Heart left ventricle (tissue), 16 donors: ENCODE measurements at regions not wholly inside any gene's neighbourhood (a gene's known extent, or its start where the extent isn't known, plus 50 kb on each side); places are given as distances from the start of the nearest gene placed in this dataset.
A peak's percentile ranks its signal among the peaks of the same experiment; 100 is the strongest.
"Not testable (repeated sequence)": the region's sequence is repeated elsewhere in the genome, so short reads cannot be mapped to it uniquely, and the experiment has no call there.

Experiments used
- ATAC-seq, 4 donors: fragments of 200-7000 bp; cut with Tn5 transposase; one replicate each; pipeline ENCODE4 v1.9.1; 2020 to 2022; ENCODE audit warnings: moderate library complexity in 4 of 4, mild to moderate bottlenecking in 3 of 4, moderate number of reproducible peaks in 1 of 4
- DNase-seq, 5 donors: peaks; one replicate each; pipeline ENCODE4 v3.0.0-alpha.2; 2020
- H3K27ac ChIP-seq, 12 donors: fragments of 200-600 bp; sonication (generic) in 4 of 12; one replicate each; pipeline versions ENCODE4 v1.5.0 to v1.8.0; 2016 to 2022; ENCODE audit warnings: mild to moderate bottlenecking in 2 of 12
- H3K27me3 ChIP-seq, 9 donors: fragments of 200-600 bp; sonication (generic) in 2 of 9; one replicate each; pipeline versions ENCODE4 v1.5.1 to v1.8.0; 2016 to 2022; ENCODE audit warnings: mild to moderate bottlenecking in 3 of 9
- H3K36me3 ChIP-seq, 9 donors: fragments of 200-600 bp; sonication (generic) in 2 of 9; one replicate each; pipeline versions ENCODE4 v1.5.0 to v1.8.0; 2018 to 2022; ENCODE audit warnings: mild to moderate bottlenecking in 2 of 9
- H3K4me1 ChIP-seq, 12 donors: fragments of 200-600 bp; sonication (generic) in 4 of 12; one replicate each; pipeline versions ENCODE4 v1.5.0 to v1.8.0; 2016 to 2022; ENCODE audit warnings: mild to moderate bottlenecking in 3 of 12
- H3K4me3 ChIP-seq, 12 donors: fragments of 200-600 bp; sonication (generic) in 4 of 12; one replicate each; pipeline versions ENCODE4 v1.5.0 to v1.8.0; 2017 to 2022; ENCODE audit warnings: mild to moderate bottlenecking in 9 of 12, moderate library complexity in 4 of 12
- H3K9me3 ChIP-seq, 12 donors: fragments of 200-600 bp; sonication (generic) in 4 of 12; one replicate each; pipeline versions ENCODE4 v1.5.0 to v1.8.0; 2016 to 2022; ENCODE audit warnings: mild to moderate bottlenecking in 1 of 12
- POLR2A ChIP-seq, 2 donors: fragments of 450-650 bp; IDR thresholded peaks; one replicate each; pipeline ENCODE4 v1.6.1; 2017; ENCODE audit warnings: antibody characterized with exemption in 2 of 2, mild to moderate bottlenecking in 2 of 2, moderate library complexity in 2 of 2
- WGBS, 4 donors: extraction: QIAGEN DNeasy Blood & Tissue Kit in 2 of 4; methylation state at CpG; one replicate each; pipeline versions ENCODE4 v1.1.5 to v1.1.7; 2013 to 2018; 5-methylcytosine and 5-hydroxymethylcytosine counted together
- intact Hi-C, 10 donors: fragments of 100-400 bp; cut with DNase I; formaldehyde crosslinking; loops; one replicate each; pipeline versions ENCODE4 v1.11.1 to v1.14.2; 2022
- TF ChIP-seq, protein P1 (sequence below), 12 donors: fragments of 200-600 bp; sonication (generic) in 4 of 12; IDR thresholded peaks; one replicate each; pipeline versions ENCODE4 v1.5.0 to v1.8.0; 2018 to 2022; ENCODE audit warnings: antibody characterized with exemption in 12 of 12, mild to moderate bottlenecking in 5 of 12
- donor health status: ischemic (EF 13 %, LVEDD 7.1; RV severe dilation, severe dysfunction).
- donor health status: healthy with polysubstance abuse.
- donor health status: DM: no; HTN: yes; CAD: no.
- donor health status: DM: no; HTN: no; CAD: no.
- donor health status: ischemic (EF 25% LVEDD 6.9; RV normal size, moderate dysfunction).
- donor health status: ischemic (EF 25% LVEDD 5.7; RV mildly dilated, moderate dysfunction).
- donor health status: healthy.
- donor health status: DM: yes; HTN: yes; CAD: no.
- donor health status: ischemic (EF 35%, LVEDD 5.7; RV mildly dilated, moderate dysfunction).
- donor health status: nonischemic (EF 11% LVEDD 7.7; RV severe dilation, severe dysfunction).
- donor health status: DM: yes; HTN: yes; CAD: no.
- donor health status: PGD.
- donor health status: ischemic (EF 29% LVEDD 5.4; RV normal size, mild dysfunction).
- donor health status: nonischemic (EF 23%, LVEDD 6.1; RV moderate dilation, normal function).

DNA sequence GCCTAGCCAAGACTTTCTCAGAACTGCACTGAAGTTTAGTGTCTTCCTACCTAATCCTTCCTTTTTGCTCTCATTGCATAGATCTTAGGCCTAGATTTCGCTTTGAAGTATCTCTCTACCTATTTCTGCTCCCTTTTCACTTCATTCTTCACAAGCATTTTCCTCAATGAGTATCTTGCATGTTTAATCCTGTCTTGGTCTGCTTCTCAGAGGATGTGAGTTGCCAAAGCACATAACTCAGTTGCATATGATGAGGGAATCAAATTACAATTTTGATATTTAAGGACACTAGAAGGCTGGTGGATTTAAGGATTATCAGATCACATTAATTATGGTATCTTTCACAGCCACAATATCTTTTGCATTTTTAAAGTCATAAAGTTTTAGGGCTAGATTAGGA is 195.5 kb upstream of the DAAM1 start:
- WGBS, 4 donors = 58 to 87% (median 82%) methylated on average over 1 of the region's 1 CpG
- Histone ChIP-seq H3K36me3 (no peaks in the 10 kb centered on the region), H3K4me1 (no peaks in the 10 kb centered on the region), H3K27me3 (no peaks in the 10 kb centered on the region), H3K9me3 (no peaks in the 10 kb centered on the region), H3K27ac (no peak overlapping the region), H3K4me3 (no peak overlapping the region)
- ATAC-seq (no peak), DNase-seq (no peak)
- TF ChIP-seq POLR2A (IDR thresholded peaks at IDR 0.05) = no peak
- TF ChIP-seq, protein P1, sequence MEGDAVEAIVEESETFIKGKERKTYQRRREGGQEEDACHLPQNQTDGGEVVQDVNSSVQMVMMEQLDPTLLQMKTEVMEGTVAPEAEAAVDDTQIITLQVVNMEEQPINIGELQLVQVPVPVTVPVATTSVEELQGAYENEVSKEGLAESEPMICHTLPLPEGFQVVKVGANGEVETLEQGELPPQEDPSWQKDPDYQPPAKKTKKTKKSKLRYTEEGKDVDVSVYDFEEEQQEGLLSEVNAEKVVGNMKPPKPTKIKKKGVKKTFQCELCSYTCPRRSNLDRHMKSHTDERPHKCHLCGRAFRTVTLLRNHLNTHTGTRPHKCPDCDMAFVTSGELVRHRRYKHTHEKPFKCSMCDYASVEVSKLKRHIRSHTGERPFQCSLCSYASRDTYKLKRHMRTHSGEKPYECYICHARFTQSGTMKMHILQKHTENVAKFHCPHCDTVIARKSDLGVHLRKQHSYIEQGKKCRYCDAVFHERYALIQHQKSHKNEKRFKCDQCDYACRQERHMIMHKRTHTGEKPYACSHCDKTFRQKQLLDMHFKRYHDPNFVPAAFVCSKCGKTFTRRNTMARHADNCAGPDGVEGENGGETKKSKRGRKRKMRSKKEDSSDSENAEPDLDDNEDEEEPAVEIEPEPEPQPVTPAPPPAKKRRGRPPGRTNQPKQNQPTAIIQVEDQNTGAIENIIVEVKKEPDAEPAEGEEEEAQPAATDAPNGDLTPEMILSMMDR (IDR thresholded peaks at IDR 0.05) = no peak
- intact Hi-C loops = no loop called here

DNA sequence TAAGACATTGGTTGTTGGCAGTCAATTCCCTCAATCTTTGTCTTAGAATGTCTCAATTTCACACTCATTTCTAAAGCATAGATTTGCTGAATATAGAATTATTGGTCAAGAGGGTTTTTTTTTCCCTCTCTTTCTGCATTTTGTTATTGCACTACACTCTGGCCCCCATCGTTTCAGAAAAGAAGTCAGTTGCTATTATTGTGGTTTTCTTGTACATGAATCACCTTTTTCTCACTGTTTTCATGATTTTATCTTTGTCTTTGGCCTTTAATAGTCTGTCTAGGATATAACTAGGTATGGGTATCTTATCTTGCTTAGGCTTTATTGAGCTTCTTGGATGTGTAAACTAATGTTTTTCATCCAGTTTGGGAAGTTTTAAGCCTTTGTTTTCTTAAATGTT is 194.3 kb upstream of the DAAM1 start:
- Histone ChIP-seq H3K36me3 (no peaks in the 10 kb centered on the region), H3K4me3 (no peak overlapping the region), H3K9me3 (no peaks in the 10 kb centered on the region), H3K4me1 (no peaks in the 10 kb centered on the region), H3K27me3 (no peaks in the 10 kb centered on the region), H3K27ac (no peak overlapping the region)
- ATAC-seq = no peak
- intact Hi-C loops = no loop called here
- TF ChIP-seq POLR2A (IDR thresholded peaks at IDR 0.05) = no peak
- TF ChIP-seq, protein P1 (IDR thresholded peaks at IDR 0.05) = no peak
- DNase-seq = no peak
- 25 to 85% (median 49%) methylated on average over 1 of the region's 1 CpG for WGBS, 4 donors

DNA sequence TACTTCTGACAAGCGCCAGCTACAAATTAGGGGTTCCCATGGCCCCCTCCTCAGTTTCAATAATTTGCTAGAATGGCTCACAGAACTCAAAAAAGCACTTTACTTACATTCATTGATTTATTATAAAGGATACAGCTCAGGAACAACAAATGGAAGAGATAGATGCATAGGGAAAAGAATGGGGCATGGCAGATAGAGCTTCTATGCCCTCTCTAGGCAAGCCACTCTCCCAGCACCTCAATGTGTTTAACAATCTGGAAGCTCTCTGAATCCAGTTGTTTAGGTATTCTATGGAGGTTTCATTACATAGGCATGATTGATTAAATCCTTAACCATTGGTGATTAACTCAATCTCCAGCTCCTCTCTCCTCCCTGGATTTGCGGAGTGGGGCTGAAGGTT is 184.5 kb upstream of the DAAM1 start:
- Histone ChIP-seq H3K9me3 (no peaks in the 10 kb centered on the region), H3K27ac (no peak overlapping the region), H3K4me3 (no peak overlapping the region), H3K4me1 (no peaks in the 10 kb centered on the region), H3K36me3 (no peaks in the 10 kb centered on the region), H3K27me3 (no peaks in the 10 kb centered on the region)
- DNase-seq (no peak), ATAC-seq (no peak)
- 73 to 97% (median 89%) methylated on average over 2 of the region's 2 CpGs for WGBS, 4 donors
- intact Hi-C loops = no loop called here
- TF ChIP-seq, protein P1 (IDR thresholded peaks at IDR 0.05) = peak in 3 of 12 donors; percentile 25 to 28 (median 25)
- TF ChIP-seq POLR2A (IDR thresholded peaks at IDR 0.05) = no peak

DNA sequence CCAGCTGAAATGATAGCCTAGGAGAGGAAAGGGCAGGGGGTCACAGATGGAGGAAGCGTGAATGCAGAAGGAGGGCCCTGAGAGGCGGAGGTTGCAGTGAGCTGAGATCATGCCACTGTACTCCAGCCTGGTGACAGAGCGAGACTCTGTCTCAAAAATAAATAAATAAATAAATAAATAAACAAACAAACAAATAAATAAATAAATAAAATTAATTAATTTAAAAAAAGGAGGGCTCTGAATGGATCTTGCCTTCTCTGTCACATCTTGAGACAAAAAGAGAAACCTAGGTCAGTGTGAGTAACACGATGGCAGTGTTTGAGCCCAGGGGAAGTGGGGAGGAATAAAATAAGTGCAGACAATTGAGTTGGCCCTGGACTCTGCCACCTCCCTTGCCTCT is 182.3 kb upstream of the DAAM1 start:
- H3K27ac ChIP-seq, H3K9me3 ChIP-seq, ATAC-seq, DNase-seq, H3K27me3 ChIP-seq, H3K36me3 ChIP-seq, H3K4me3 ChIP-seq, H3K4me1 ChIP-seq, intact Hi-C loops: not testable (repeated sequence)
- WGBS, 4 donors = 77 to 87% (median 84%) methylated on average over 4 of the region's 4 CpGs

DNA sequence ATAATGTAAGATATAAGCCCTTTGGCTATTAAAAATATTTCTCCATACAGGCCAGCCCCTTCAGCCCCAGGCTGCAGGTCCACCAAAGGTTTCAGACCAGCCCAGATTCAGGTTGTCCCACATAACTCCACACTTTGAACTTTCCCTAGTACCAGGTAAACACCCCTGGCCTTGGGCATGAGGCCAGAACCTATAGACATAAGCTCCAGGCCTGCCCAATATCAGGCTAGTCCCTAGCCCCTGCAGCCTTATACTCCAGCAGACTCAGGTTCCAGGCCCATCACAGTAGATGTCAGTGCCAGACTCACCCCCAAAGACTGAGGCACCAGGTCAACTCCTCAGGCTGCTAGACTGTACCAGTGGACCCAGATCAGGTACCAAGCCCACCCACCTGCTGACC is 178.5 kb upstream of the DAAM1 start:
- no peak for DNase-seq
- Histone ChIP-seq H3K27me3 (no peaks in the 10 kb centered on the region), H3K4me3 (no peak overlapping the region), H3K9me3 (peaks cover 0 to 35% (median 13%) of the 10 kb centered on the region in 12 donors), H3K4me1 (no peaks in the 10 kb centered on the region), H3K27ac (no peak overlapping the region), H3K36me3 (no peaks in the 10 kb centered on the region)
- intact Hi-C loops = no loop called here
- TF ChIP-seq, protein P1 (IDR thresholded peaks at IDR 0.05) = no peak
- TF ChIP-seq POLR2A (IDR thresholded peaks at IDR 0.05) = no peak
- ATAC-seq = no peak
